HG03066 (cell line): ENCODE measurements at regions not wholly inside any gene's neighbourhood (a gene's known extent, or its start where the extent isn't known, plus 50 kb on each side); places are given as distances from the start of the nearest gene placed in this dataset.

ENCODE experiments used
- ATAC-seq: cut with Tn5 transposase; IDR thresholded peaks from one replicate; pipeline ENCODE4 v1.9.1; 2021; ENCODE audit warnings: low read depth; ENCODE audit not compliant: unreplicated experiment

GRCh38 chr6:79864421-79864820, 82.9 kb downstream of the ELOVL4 start:
- no peak for ATAC-seq

GRCh38 chr6:79864001-79864400, 83.4 kb downstream of the ELOVL4 start:
- ATAC-seq, result no peak

- ATAC-seq, result no peak
These were observed 83.8 kb downstream of the ELOVL4 start for GRCh38 chr6:79863566-79863965.

GRCh38 chr6:79862711-79863110, 84.6 kb downstream of the ELOVL4 start:
- ATAC-seq, result no peak

GRCh38 chr6:79862126-79862525, 85.2 kb downstream of the ELOVL4 start:
- ATAC-seq, result no peak

GRCh38 chr6:79861023-79861422, 86.3 kb downstream of the ELOVL4 start:
- no peak for ATAC-seq

- ATAC-seq, result no peak
These were observed 99.9 kb downstream of the ELOVL4 start for GRCh38 chr6:79847426-79847825.

- peak; percentile 42 for ATAC-seq
These were observed 104.8 kb downstream of the ELOVL4 start for GRCh38 chr6:79842376-79843040.

- no peak for ATAC-seq
These were observed 105.6 kb downstream of the ELOVL4 start for GRCh38 chr6:79841577-79842375.

- no peak for ATAC-seq
These were observed 108.5 kb downstream of the ELOVL4 start for GRCh38 chr6:79838851-79839250.

GRCh38 chr6:79833964-79834284, 113.4 kb downstream of the ELOVL4 start:
- no peak for ATAC-seq

GRCh38 chr6:79833264-79833963, 113.9 kb downstream of the ELOVL4 start:
- ATAC-seq, result no peak

GRCh38 chr6:79832723-79833122, 114.6 kb downstream of the ELOVL4 start:
- no peak for ATAC-seq

GRCh38 chr6:79824202-79824601, 123.2 kb downstream of the ELOVL4 start:
- ATAC-seq, result no peak

GRCh38 chr6:79821859-79822258, 125.5 kb downstream of the ELOVL4 start:
- no peak for ATAC-seq

- no peak for ATAC-seq
These were observed 128.9 kb downstream of the ELOVL4 start for GRCh38 chr6:79818471-79818870.

GRCh38 chr6:79814940-79815339, 132.4 kb downstream of the ELOVL4 start:
- ATAC-seq, result no peak

- peak; percentile 91 for ATAC-seq
These were observed 133.3 kb downstream of the ELOVL4 start for GRCh38 chr6:79813854-79814709.

GRCh38 chr6:79813143-79813850, 134.1 kb downstream of the ELOVL4 start:
- no peak for ATAC-seq

- no peak for ATAC-seq
These were observed 135.2 kb downstream of the ELOVL4 start for GRCh38 chr6:79812195-79812594.
